ENCODE measurements at regions not wholly inside any gene's neighbourhood (a gene's known extent, or its start where the extent isn't known, plus 50 kb on each side); places are given as distances from the start of the nearest gene placed in this dataset.

GRCh38 chr2:16003809-16004208 lies 63.5 kb downstream of the MYCN start:
- TF ChIP-seq CTCF (IDR thresholded peaks at IDR 0.05; ENCODE audit: poor library complexity, severe bottlenecking) (no peak), POLR2AphosphoS5 (IDR thresholded peaks at IDR 0.05) (no peak), EP300 (conservative IDR thresholded peaks at IDR 0.05; ENCODE audit: poor library complexity, severe bottlenecking) (no peak), TAF1 (IDR thresholded peaks at IDR 0.05; ENCODE audit: low read depth) (no peak), EZH2 (IDR thresholded peaks at IDR 0.05; ENCODE audit: borderline replicate concordance, insufficient read depth, low read length, poor library complexity, severe bottlenecking) (no peak), MXI1 (conservative IDR thresholded peaks at IDR 0.05; ENCODE audit: poor library complexity, severe bottlenecking) (no peak), SMC3 (conservative IDR thresholded peaks at IDR 0.05; ENCODE audit: poor library complexity) (no peak), REST (IDR thresholded peaks at IDR 0.05; ENCODE audit: borderline replicate concordance) (no peak), RAD21 (conservative IDR thresholded peaks at IDR 0.05) (no peak)
